Caki2 (cell line): ENCODE measurements at regions not wholly inside any gene's neighbourhood (a gene's known extent, or its start where the extent isn't known, plus 50 kb on each side); places are given as distances from the start of the nearest gene placed in this dataset.
A peak's percentile ranks its signal among the peaks of the same experiment; 100 is the strongest.

ENCODE experiments used
- DNase-seq: peaks from one replicate; pipeline ENCODE4 v3.0.0-alpha.2; 2015; ENCODE audit warnings: low read depth
- in situ Hi-C: cut with HindIII; loops from 2 replicates; pipeline ENCODE4 v1.10.0; 2016; ENCODE audit warnings: low sequenced_read_pairs, low pct_unique_long_range_greater_than_20kb, mixed read lengths

DNA sequence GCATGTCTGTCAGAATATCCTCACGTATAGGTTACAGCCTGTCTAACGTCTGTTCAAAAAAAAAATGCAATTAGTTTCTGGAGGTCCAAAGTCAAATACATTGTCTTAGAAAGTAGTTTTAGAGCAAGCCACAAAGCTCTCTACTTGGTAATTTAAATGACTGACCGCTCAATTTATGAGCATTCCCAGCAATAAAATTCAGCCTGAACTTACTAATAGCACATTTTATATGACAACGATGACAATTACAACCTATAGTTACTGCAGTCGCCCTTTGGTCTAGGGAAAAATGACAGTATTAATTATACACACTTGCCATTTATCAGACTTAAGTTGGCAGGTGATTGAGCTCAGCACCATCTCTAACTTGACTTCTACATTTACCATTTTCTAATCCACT, 425.8 kb upstream of the STEAP1 start:
- no peak for DNase-seq

DNA sequence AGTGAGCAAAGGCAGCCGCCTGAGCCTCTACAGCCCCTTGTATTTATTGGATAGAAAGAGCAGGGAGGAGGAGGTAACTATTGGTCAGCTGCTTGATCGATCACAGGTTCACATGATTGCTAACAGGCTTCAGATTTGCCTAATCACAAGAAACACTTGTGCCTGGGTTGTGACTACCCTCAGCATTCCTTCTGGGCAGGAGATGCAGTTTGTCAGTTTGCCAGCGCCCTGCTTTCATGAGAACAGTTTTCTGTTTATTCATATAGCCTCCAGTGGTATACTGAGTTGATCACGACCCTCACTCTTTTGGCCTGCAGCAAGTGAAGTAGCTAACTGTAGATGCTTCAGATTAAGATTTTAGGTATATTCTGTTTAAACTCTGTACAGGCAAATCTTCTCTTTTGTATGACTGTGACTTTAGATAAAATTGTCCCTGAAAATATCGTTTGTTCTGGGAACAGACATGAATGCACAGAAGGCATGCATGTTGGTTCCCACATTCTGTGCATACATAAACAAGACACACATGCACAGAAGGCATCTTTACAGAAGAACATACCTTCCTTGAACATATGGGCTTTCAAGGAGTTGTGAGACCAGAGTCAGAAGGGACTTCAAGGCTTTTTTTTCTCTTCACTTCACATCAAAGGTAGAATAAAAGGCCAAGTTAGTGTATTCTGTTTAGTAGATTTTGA, 422.4 kb upstream of the STEAP1 start:
- in situ Hi-C loops = no loop called here
- DNase-seq = no peak

More for the DNA sequence above, 425.8 kb upstream of the STEAP1 start:
- in situ Hi-C loops = no loop called here

DNA sequence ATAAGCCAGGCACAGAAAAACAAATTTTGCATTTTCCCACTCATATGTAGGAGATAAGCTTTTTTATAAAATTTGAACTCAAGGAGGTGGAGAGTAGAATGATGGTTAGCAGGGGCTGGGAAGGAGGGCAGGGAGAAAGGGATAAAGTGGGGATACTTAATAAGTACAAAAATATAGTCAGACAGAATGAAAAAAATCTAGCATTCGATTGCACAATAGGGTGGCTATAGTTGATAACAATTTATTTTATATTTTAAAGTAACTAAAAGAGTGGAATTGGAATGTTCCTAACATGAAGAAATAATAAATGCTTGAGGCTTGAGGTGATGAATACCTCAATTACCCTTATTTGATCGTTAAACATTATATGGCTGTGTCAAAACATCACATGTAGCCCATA, 415.7 kb upstream of the STEAP1 start:
- in situ Hi-C loops = no loop called here
- no peak for DNase-seq

DNA sequence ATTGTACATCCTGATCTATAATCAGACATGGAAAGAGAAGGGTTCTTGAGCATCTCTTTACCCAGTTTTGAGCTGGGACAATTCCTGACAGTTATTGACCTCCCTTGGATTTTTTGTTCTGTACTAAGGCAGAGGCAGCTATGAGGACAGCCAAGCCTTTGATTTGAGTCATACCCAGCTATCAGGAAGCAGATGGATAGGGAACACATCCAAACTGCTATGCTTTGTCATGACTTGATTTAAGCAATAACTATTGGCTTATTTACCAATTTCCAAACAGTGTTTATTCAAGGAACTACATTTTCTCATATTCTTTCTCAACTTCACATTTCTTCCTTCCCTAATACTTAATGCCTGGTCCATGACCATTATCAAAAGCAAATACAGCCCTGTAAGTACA, 396.4 kb upstream of the STEAP1 start:
- DNase-seq = no peak
- in situ Hi-C loops = no loop called here

DNA sequence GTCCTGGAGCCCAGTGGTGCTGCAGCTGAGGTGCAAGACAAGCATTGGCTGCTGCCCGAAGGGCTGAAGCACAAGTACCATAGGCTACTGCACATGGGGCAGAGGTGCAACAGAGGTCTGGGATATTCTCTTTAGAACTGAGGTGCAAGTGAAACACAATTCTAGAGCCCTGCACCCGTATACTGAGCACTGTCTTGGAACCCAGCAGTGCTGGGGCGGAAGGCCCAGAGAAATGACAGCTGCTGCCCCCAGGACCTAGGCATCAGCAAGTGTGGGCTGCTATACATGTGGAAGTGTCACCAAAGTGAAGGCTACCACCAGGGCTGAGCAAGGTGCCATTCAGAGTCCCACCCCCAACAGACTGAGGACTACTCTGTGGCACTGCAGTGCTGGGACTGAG, 393.6 kb upstream of the STEAP1 start:
- in situ Hi-C loops = no loop called here
- DNase-seq = no peak

DNA sequence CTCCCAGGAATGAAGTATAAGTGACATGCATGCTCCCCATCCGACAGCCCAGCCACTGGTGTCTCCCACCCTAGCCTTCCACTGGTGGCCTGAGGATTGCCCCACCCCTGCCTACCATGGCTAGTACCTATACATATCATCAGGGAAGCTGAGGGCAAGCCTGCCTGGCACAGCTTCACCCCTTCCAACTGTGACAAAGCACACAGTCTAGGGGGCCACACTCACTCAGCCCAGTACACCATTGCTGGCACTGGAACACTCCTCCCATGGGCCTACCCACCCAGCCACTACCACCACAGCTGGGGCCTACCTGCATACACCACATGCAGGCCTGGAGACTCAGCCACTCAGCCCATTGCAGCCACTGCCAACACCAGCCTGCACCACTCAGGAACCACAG, 393.1 kb upstream of the STEAP1 start:
- in situ Hi-C loops = no loop called here
- DNase-seq = no peak

DNA sequence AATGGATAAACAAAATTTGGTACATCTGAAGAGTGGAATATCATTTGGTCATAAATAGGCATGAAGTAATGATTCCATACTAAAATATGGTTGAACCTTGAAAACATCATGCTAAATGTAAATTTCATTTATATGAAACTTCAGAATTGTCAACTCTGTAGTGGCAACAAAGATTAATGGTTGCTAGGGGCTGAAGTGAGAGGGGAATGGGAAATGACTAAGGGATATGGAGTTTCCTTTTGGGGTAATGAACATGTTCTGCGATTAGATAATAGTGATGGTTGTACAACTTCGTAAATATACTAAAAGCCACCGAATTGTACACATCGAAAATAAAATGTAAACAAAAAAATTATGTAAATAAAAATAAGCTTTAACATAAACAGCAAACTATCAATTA, 384.1 kb upstream of the STEAP1 start:
- in situ Hi-C loops = no loop called here
- DNase-seq = no peak

DNA sequence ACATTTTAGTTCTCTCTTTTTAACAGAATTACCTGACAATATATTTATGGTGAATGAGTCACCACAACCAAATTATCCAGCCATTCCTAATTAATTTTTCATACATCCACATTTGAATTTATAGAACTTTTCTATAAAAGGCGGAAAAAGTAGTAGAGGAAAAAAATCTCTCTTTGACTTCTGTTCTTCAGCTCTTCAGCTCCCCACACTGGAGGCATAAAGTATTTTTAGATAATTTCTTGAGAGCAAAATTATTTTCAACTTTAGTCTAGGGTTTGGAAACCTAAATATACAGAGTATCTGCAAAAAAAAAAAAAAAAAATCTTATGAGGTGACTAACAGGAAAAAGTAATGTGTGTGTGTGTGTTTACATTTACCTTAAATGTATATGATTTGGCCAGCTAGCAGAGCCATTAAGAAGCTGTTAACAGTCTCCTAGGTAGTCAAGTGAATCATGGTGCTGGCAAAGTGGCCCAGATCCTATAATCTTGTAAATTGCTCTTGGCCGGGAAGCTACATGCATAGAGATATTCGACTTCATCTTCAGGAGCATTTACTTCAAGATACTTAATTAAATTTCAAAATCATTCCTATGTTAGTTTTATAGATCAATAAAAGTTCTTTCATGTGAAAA, 383.1 kb upstream of the STEAP1 start:
- in situ Hi-C loops = no loop called here

DNA sequence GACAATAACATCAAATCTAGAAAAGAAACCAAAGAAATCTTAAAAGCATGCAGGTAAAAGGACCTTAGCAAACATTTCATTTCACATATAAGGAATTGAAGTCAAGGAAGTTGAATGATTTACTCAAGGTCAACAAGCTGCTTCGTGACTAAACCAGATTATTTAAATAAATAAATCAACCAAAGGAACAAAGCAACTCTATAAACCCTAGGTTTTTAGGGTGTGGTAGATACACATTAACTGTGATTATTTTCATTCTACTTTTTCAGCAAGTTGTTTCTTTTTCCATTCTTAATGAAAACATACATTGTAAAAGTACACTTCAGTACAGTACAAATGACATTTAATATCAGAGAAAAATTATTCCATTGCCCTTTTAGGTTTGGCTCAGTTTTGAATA, 382.0 kb upstream of the STEAP1 start:
- peak; percentile 56 for DNase-seq
- in situ Hi-C loops = no loop called here

More for the DNA sequence above, 383.1 kb upstream of the STEAP1 start:
- DNase-seq = peak; percentile 19

DNA sequence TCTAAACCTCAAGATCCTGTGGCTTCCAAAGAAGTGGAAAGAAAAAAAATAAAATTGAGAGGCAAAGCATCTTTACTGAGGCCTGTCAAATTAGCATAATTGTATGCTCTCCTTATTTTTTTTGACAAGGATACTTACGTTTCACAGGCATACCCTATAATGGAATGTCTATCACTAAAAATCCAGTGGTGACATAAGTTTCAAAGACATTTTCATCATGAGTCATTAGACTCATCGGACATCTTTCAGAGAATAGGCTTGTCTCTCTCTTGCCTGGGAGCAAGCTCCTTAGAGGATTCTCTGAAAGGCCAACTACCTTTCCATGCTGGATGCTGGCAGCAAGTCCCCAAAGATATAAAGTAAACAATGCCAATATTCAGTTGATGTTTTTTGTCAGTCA, 380.7 kb upstream of the STEAP1 start:
- peak; percentile 44 for DNase-seq
- in situ Hi-C loops = no loop called here

DNA sequence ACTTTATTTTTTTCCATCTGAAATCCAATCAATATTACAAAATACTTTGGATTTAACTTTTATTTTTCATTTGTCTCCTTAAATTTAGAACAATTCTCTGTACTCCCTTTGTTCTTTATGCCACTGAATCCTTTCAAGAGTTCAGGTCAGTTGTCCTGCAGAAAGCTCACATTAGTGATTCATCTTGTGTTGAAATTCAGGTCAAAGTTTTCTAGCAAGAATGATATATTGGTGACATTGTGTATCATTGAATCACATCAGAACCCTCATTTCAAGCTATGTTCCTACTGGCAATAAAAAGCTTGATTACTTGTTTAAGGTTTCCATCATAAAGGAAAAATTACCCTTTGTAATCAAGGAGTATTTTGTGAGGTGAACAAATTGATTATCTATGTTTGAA, 378.8 kb upstream of the STEAP1 start:
- in situ Hi-C loops = no loop called here
- DNase-seq = no peak

DNA sequence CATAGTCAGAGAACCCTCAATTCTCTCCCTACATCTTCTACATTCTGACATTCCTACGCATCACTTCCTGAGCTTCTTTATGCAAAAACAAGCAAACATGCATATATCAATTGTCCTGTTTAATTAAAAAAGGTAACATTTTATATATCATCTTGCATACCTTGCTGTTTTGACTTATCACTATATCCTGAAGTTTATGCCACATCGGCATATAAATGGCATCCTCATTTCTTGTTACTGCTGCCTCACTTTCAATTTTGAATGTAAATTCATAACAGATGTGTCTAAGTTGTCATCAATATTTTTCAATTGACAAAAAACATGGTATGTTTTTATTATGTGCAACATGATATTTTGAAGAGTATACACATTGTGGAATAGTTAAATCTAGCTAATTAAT, 377.3 kb upstream of the STEAP1 start:
- no peak for DNase-seq
- in situ Hi-C loops = no loop called here

DNA sequence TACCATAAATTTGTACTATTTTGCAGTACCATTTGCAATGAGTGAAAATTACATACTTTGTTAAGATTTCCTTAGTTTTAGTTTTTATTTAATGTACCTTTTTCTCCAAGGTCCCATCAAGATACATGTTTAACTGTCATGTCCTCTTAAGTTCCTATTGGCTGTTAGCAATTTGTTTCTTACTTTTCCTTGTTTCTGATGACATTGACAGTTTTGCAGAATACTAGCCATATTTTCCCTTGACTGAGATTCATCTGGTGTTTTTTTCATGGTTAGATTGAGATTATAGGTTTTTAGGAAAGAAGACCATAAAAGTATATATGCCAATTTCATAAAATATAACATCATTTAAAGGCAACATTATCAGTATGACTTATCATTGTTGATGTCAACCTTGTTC, 376.8 kb upstream of the STEAP1 start:
- in situ Hi-C loops = no loop called here
- DNase-seq = no peak

DNA sequence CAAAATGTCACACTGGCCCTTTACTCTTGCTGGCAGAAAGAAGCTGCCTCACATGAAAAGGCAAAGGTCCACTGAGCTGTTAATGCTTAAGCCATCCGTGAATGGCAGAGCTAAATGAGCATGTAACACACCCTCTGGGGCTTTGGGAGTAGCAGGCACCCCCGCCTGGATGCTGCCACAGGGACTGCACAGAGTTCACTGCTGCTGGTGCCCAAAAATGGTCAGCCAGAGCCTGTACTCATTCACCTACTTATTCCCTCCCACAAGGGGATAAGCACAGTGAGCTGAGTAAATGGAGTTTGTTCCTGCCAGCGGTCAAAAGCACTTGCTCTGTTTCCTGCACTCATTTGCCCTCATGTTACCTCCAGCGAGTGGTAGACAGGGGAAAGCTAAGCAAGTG, 374.0 kb upstream of the STEAP1 start:
- in situ Hi-C loops = no loop called here
- DNase-seq = peak; percentile 93

DNA sequence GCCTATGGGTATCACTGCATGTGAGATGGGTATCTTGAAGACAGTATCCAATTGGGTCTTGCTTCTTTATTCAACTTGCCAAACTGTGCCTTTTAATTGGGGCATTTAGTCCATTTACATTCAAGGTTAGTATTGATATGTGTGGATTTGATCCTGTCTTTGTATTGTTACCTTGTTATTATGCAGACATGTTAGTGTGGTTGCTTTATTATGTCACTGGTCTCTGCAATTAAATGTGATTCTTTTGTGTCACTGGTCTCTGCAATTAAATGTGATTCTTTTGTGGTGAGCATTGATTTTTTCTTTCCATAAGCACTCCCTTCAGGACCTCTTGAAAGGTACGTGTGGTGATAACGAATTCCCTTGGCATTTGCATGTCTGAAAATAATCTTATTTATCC, 357.8 kb upstream of the STEAP1 start:
- in situ Hi-C loops = no loop called here
- DNase-seq = no peak

DNA sequence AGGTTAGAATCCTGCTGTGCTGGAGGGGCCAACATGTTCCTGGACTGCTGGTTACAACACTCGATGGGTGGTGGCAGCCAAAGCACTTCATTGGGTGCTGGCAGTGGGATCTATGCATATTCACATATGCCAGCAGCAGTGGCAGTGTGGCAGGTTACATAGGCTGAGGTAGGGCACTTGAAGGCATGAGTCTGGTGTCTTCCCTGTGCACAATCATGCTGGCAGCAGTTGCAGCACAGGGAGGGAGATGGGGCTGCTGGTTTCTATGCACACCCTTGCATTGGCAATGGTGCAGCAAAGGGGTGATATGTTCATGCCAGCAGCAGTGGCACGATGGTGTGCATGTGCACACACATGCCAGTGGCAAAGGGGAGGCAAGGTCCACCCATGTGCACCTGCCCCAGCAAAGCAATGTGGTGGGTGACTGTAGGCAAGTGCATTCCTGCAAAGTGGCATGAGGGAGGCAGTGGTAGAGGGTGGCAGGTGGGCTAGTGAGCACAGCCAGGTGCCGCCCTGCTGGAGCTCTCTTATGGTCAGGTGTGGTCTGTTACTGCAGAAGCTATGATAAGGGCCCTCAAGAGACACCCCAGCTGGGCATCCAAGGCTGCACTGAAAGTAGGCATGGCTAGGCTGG, 356.2 kb upstream of the STEAP1 start:
- DNase-seq = no peak
- in situ Hi-C loops = no loop called here

DNA sequence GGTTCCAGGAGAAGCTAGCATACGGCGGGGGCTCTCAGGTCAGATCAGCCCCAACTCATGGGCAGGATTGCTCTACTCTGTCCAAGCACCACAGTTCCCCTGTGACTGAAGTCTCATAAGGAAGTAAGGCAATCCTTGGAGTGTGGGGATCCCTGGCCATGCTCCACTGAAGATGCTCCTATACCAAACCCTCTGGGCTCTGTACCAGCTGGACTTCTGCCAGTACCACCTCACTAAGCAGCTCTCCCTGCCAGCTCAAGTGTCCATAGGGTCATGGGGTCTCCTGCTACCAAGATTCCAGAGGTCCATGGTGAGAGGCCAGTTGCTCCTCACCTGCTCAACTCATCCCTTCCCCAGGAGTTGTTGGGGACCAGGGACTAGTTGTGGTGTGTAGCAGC, 355.7 kb upstream of the STEAP1 start:
- peak; percentile 38 for DNase-seq
- in situ Hi-C loops = no loop called here

DNA sequence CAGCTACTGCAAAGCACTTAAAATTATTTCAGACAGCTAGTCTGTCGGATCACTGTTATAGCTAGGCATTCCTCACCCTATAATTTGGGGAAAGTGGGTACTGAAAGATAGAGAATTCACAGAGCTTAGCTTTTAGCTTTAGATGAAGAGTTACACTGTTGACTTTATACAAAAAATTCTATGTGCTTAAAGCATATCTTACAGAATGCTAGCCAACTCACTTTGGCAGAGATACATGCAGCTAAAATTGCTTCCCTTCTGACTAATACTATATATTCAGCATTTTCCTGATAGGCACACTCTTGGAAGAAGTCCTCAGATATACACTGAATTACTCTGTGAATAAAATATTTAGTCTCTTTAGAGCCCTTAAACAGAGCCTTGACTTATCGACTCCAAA, 353.5 kb upstream of the STEAP1 start:
- no peak for DNase-seq
- in situ Hi-C loops = no loop called here

DNA sequence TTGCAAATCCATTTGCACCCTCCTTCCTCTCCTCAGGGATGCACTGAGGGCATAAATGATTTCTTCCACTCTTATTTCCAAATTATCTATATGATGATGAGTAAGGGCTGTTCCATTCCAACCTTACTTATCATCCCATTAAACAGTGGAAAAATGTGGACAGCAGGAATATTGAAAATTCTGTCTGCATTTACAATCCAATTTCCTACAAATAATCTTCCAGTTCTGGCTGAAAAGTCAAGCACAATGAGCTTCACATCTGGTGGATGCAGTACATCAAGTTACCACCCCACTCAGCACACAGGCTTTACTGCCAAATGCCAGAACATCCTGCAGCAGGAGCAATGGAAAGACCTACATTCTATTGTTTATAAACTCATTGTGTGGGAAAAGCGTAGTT, 345.0 kb upstream of the STEAP1 start:
- no peak for DNase-seq
- in situ Hi-C loops = no loop called here

DNA sequence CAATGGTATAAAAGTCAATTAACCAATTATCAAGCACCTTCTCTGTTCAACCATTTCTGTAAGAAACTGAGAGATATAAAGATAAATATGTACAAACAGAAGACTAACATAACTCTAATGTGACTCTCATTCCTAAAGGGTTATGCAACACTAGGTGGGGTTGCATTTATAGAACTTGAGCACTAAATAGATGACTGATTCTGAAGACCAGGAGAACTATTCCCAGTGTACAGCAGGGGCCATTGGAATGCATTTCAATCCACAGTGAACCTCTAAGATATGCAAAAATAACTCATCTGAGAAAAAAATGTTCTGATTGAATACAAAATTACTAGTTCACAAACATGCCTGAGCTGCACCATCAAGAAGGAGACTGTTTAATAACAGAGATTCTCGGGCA, 341.2 kb upstream of the STEAP1 start:
- in situ Hi-C loops = no loop called here
- DNase-seq = peak; percentile 30
